Transverse colon (tissue), 4 donors: ENCODE measurements at regions not wholly inside any gene's neighbourhood (a gene's known extent, or its start where the extent isn't known, plus 50 kb on each side); places are given as distances from the start of the nearest gene placed in this dataset.

Experiments used
- CTCF ChIP-seq, 5 experiments: fragments of 200-600 bp in 3 of 5; fragments of 450-650 bp in 2 of 5; sonication (generic) in 3 of 5; IDR thresholded peaks; 1 replicate in 2 of 5; 2 replicates in 3 of 5; pipeline ENCODE4 v1.5.1; 2016 to 2017; ENCODE audit warnings: antibody characterized with exemption in 5 of 5, inconsistent platforms in 3 of 5, mild to moderate bottlenecking in 2 of 5, moderate library complexity in 1 of 5
- EP300 ChIP-seq: sonication (generic); formaldehyde crosslinking; IDR thresholded peaks from one replicate; pipeline ENCODE4 v1.6.1; 2017; ENCODE audit warnings: antibody characterized with exemption, low read depth
- POLR2A ChIP-seq: fragments of 450-650 bp; IDR thresholded peaks from one replicate; pipeline ENCODE4 v1.6.1; 2016; ENCODE audit warnings: antibody characterized with exemption, mild to moderate bottlenecking, moderate library complexity
- POLR2AphosphoS5 ChIP-seq, 3 donors: sonication (generic); formaldehyde crosslinking; IDR thresholded peaks; one replicate each; pipeline ENCODE4 v1.6.1; 2016; ENCODE audit warnings: antibody characterized with exemption in 3 of 3

- TF ChIP-seq CTCF (IDR thresholded peaks at IDR 0.05) (no peak), POLR2A (no peak), EP300 (no peak), POLR2AphosphoS5 (IDR thresholded peaks at IDR 0.05) (no peak)
Measured at GRCh38 chr18:1057367-1057766, 152.7 kb downstream of the ADCYAP1 start.
